ENCODE measurements at regions not wholly inside any gene's neighbourhood (a gene's known extent, or its start where the extent isn't known, plus 50 kb on each side); places are given as distances from the start of the nearest gene placed in this dataset.
"Not testable (repeated sequence)": the region's sequence is repeated elsewhere in the genome, so short reads cannot be mapped to it uniquely, and the experiment has no call there.

DNA sequence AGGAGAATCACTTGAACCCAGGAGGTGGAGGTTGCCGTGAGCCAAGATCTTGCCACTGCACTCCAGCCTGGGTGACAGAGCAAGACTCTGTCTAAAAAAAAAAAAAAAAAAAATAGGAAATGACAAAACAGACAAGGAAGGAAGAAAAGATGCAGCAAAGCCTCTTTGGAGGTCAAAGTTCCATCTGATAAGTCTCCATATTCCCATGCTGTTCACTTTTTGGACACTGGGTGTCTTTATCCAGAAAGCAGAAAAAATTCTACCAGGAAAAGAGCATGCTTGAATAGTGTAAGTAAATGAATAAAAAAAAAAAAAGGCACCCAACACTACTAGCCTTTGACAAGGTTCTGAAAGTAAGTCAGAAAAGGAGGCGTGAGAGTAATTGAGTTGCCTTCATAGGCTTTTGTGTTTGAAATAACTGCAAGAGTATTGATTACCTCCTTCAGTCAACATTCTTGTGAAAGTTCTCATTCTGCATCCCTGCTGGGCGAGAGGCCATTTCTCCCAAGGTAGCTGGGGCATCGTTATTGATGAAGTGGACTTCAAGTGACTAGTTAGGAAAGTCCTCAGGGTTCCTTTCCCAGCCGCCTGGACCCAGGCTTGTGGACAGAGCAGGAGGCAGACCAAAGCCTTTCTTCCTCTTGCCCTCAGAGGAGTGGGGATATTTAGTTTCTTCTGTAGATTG lies 133.3 kb upstream of the KIF5B start:
- Histone ChIP-seq H2BK5ac (ENCODE audit: low read length) (no peak overlapping the region), H2AK5ac (ENCODE audit: low read length) (no peak overlapping the region), H3K27me3 (ENCODE audit: insufficient read depth, low read length, poor library complexity) (no peaks in the 10 kb centered on the region), H4K5ac (ENCODE audit: low read length) (no peak overlapping the region), H3K36me3 (ENCODE audit: control insufficient read depth, insufficient read depth, low read length) (no peaks in the 10 kb centered on the region), H3K79me2 (ENCODE audit: control insufficient read depth, insufficient read depth, low read length) (no peaks in the 10 kb centered on the region), H3K27ac (ENCODE audit: low read depth, low read length) (no peak overlapping the region), H3K4ac (ENCODE audit: low read depth, low read length) (no peak overlapping the region), H2BK15ac (replicated peaks; ENCODE audit: low read depth) (no peak overlapping the region), H4K8ac (ENCODE audit: low read depth, low read length) (no peak overlapping the region), H3K4me2 (ENCODE audit: low read length) (no peak overlapping the region), H3K4me1 (ENCODE audit: control insufficient read depth, low read depth, low read length) (no peaks in the 10 kb centered on the region), H3K79me1 (ENCODE audit: low read length) (no peaks in the 10 kb centered on the region), H3K4me3 (ENCODE audit: low read length) (no peak overlapping the region), H3K9ac (ENCODE audit: low read length) (no peak overlapping the region), H3K23ac (ENCODE audit: low read length) (no peak overlapping the region), H3K18ac (ENCODE audit: low read length) (no peak overlapping the region), H2BK120ac (ENCODE audit: low read depth, low read length) (no peak overlapping the region), H3K56ac (ENCODE audit: low read length) (no peak overlapping the region)
- no CpG with 5 or more reads among the region's 5 CpGs for WGBS (ENCODE audit: extremely low coverage, insufficient coverage, low lambda C conversion rate)
- DNase-seq, result peak; percentile 39

DNA sequence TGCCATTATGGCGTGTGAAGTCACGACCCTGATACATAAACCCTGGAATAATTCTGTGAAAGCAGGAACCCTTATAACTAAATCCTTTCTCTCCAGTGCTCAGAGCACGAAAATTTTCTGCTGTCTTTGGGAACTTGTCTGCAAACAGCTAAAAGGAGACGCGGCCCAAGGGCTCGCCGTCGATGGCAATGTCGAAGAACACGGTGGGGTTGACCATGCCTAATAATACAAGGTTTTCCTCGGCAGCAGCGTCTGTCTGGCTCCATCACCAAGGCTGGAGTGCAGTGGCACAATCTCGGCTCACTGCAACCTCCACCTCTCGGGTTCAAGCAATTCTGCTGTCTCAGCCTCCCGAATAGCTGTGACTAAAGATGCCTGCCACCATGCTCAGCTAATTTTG lies 132.4 kb upstream of the KIF5B start:
- H3K56ac ChIP-seq (ENCODE audit: low read length); H3K4me1 ChIP-seq (ENCODE audit: control insufficient read depth, low read depth, low read length); H3K79me2 ChIP-seq (ENCODE audit: control insufficient read depth, insufficient read depth, low read length); H2BK120ac ChIP-seq (ENCODE audit: low read depth, low read length); H3K4ac ChIP-seq (ENCODE audit: low read depth, low read length); H3K27me3 ChIP-seq (ENCODE audit: insufficient read depth, low read length, poor library complexity); H3K79me1 ChIP-seq (ENCODE audit: low read length); H4K5ac ChIP-seq (ENCODE audit: low read length); H2AK5ac ChIP-seq (ENCODE audit: low read length); H3K4me2 ChIP-seq (ENCODE audit: low read length); H3K9ac ChIP-seq (ENCODE audit: low read length); H3K36me3 ChIP-seq (ENCODE audit: control insufficient read depth, insufficient read depth, low read length); H3K23ac ChIP-seq (ENCODE audit: low read length); H2BK5ac ChIP-seq (ENCODE audit: low read length); H2BK15ac ChIP-seq (replicated peaks; ENCODE audit: low read depth); DNase-seq; H3K4me3 ChIP-seq (ENCODE audit: low read length); H3K18ac ChIP-seq (ENCODE audit: low read length); H3K27ac ChIP-seq (ENCODE audit: low read depth, low read length); H4K8ac ChIP-seq (ENCODE audit: low read depth, low read length): not testable (repeated sequence)
- no CpG with 5 or more reads among the region's 15 CpGs for WGBS (ENCODE audit: extremely low coverage, insufficient coverage, low lambda C conversion rate)

DNA sequence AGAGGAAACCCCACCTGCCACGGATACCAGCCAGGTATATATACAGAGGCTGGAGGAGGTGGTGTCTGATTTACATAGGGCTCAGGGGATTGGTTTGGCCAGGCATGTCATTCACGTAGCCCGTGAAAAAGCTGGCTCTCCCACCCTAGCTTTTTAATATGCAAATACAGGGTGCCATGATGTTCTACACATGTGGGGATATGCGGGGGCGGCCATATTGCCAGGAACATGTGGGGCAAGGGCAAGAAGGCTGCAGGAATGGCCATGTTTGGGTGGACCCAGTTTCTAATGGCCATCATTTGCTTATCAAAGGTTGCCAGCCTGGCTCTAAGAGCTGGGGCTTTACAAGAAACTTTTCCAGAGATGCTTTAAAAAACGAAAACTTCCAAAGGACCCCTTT lies 131.5 kb upstream of the KIF5B start:
- H2AK5ac ChIP-seq (ENCODE audit: low read length), result no peak overlapping the region
- no CpG with 5 or more reads among the region's 6 CpGs for WGBS (ENCODE audit: extremely low coverage, insufficient coverage, low lambda C conversion rate)
- H3K18ac ChIP-seq (ENCODE audit: low read length), result no peak overlapping the region
- H2BK120ac ChIP-seq (ENCODE audit: low read depth, low read length), result no peak overlapping the region
- no peak overlapping the region for H3K23ac ChIP-seq (ENCODE audit: low read length)
- H3K4ac ChIP-seq (ENCODE audit: low read depth, low read length), result no peak overlapping the region
- H3K27me3 ChIP-seq (ENCODE audit: insufficient read depth, low read length, poor library complexity), result no peaks in the 10 kb centered on the region
- no peaks in the 10 kb centered on the region for H3K79me1 ChIP-seq (ENCODE audit: low read length)
- H3K36me3 ChIP-seq (ENCODE audit: control insufficient read depth, insufficient read depth, low read length), result no peaks in the 10 kb centered on the region
- H2BK15ac ChIP-seq (replicated peaks; ENCODE audit: low read depth), result no peak overlapping the region
- H3K27ac ChIP-seq (ENCODE audit: low read depth, low read length), result no peak overlapping the region
- no peak overlapping the region for H3K4me2 ChIP-seq (ENCODE audit: low read length)
- DNase-seq, result no peak
- no peak overlapping the region for H3K9ac ChIP-seq (ENCODE audit: low read length)
- no peak overlapping the region for H4K8ac ChIP-seq (ENCODE audit: low read depth, low read length)
- H4K5ac ChIP-seq (ENCODE audit: low read length), result no peak overlapping the region
- H3K56ac ChIP-seq (ENCODE audit: low read length), result no peak overlapping the region
- H2BK5ac ChIP-seq (ENCODE audit: low read length), result no peak overlapping the region
- H3K79me2 ChIP-seq (ENCODE audit: control insufficient read depth, insufficient read depth, low read length), result no peaks in the 10 kb centered on the region
- no peak overlapping the region for H3K4me3 ChIP-seq (ENCODE audit: low read length)
- H3K4me1 ChIP-seq (ENCODE audit: control insufficient read depth, low read depth, low read length), result no peaks in the 10 kb centered on the region

DNA sequence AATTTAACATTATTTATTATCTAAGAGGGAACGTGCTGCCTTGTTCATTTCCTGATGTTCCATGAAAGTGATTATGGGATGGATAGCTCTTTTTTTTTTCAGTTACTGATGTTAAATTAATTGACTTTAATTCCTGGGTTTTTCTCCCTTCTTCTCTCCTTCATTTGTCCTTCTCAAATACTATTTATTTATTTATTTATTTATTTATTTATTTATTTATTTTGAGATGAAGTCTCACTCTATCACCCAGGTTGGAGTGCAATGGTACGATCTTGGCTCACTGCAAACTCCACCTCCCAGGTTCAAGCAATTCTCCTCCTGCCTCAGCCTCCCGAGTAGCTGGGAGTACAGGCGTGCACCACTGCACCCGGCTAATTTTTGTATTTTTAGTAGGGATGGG lies 127.4 kb upstream of the KIF5B start:
- not testable (repeated sequence) for H3K4ac ChIP-seq (ENCODE audit: low read depth, low read length); H4K5ac ChIP-seq (ENCODE audit: low read length); H3K4me1 ChIP-seq (ENCODE audit: control insufficient read depth, low read depth, low read length); H3K27me3 ChIP-seq (ENCODE audit: insufficient read depth, low read length, poor library complexity); H2BK120ac ChIP-seq (ENCODE audit: low read depth, low read length); H3K79me2 ChIP-seq (ENCODE audit: control insufficient read depth, insufficient read depth, low read length); H3K18ac ChIP-seq (ENCODE audit: low read length); H3K4me2 ChIP-seq (ENCODE audit: low read length); H3K36me3 ChIP-seq (ENCODE audit: control insufficient read depth, insufficient read depth, low read length); H3K56ac ChIP-seq (ENCODE audit: low read length); H2AK5ac ChIP-seq (ENCODE audit: low read length); H3K23ac ChIP-seq (ENCODE audit: low read length); H3K4me3 ChIP-seq (ENCODE audit: low read length); H4K8ac ChIP-seq (ENCODE audit: low read depth, low read length); DNase-seq; H2BK15ac ChIP-seq (replicated peaks; ENCODE audit: low read depth); H3K79me1 ChIP-seq (ENCODE audit: low read length); H3K9ac ChIP-seq (ENCODE audit: low read length); H2BK5ac ChIP-seq (ENCODE audit: low read length); H3K27ac ChIP-seq (ENCODE audit: low read depth, low read length)
- WGBS (ENCODE audit: extremely low coverage, insufficient coverage, low lambda C conversion rate), result no CpG with 5 or more reads among the region's 5 CpGs

DNA sequence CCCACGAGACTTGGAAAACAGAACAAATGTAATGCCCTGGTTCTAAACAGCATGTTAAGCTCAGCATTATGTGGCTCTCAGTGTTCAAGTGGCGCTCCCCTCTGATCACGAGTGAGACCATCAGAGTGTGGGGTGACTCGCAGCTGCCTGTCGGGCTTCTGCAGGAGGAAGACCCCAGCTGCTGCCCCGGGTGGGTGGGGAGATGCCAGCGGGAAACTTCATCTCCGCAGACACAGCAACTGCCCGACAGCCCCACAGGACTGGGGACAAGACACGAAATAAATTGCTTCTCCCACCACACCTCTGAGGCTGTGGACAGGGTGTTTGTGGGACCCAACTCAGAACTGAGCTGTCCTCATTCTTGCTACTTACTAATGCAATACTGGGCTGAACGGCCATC lies 126.3 kb upstream of the KIF5B start:
- Histone ChIP-seq H3K4me2 (ENCODE audit: low read length) (no peak overlapping the region), H4K8ac (ENCODE audit: low read depth, low read length) (no peak overlapping the region), H4K5ac (ENCODE audit: low read length) (no peak overlapping the region), H3K79me1 (ENCODE audit: low read length) (no peaks in the 10 kb centered on the region), H3K4ac (ENCODE audit: low read depth, low read length) (no peak overlapping the region), H3K27ac (ENCODE audit: low read depth, low read length) (no peak overlapping the region), H2AK5ac (ENCODE audit: low read length) (no peak overlapping the region), H2BK15ac (replicated peaks; ENCODE audit: low read depth) (no peak overlapping the region), H2BK5ac (ENCODE audit: low read length) (no peak overlapping the region), H2BK120ac (ENCODE audit: low read depth, low read length) (no peak overlapping the region), H3K79me2 (ENCODE audit: control insufficient read depth, insufficient read depth, low read length) (no peaks in the 10 kb centered on the region), H3K4me3 (ENCODE audit: low read length) (no peak overlapping the region), H3K36me3 (ENCODE audit: control insufficient read depth, insufficient read depth, low read length) (no peaks in the 10 kb centered on the region), H3K18ac (ENCODE audit: low read length) (no peak overlapping the region), H3K4me1 (ENCODE audit: control insufficient read depth, low read depth, low read length) (no peaks in the 10 kb centered on the region), H3K23ac (ENCODE audit: low read length) (no peak overlapping the region), H3K27me3 (ENCODE audit: insufficient read depth, low read length, poor library complexity) (no peaks in the 10 kb centered on the region), H3K56ac (ENCODE audit: low read length) (no peak overlapping the region), H3K9ac (ENCODE audit: low read length) (no peak overlapping the region)
- no CpG with 5 or more reads among the region's 11 CpGs for WGBS (ENCODE audit: extremely low coverage, insufficient coverage, low lambda C conversion rate)
- DNase-seq, result no peak
